A549 (cell line): ENCODE measurements at regions not wholly inside any gene's neighbourhood (a gene's known extent, or its start where the extent isn't known, plus 50 kb on each side); places are given as distances from the start of the nearest gene placed in this dataset.

Experiments used
- ATAC-seq, 2 experiments: fragments of 200-7000 bp in 1 of 2; fragments of >200 bp in 1 of 2; cut with Nextera tagmentation in 1 of 2; cut with Tn5 transposase in 1 of 2; 3 replicates each; pipeline versions ENCODE4 v1.8.0 to v1.9.1; 2018 to 2020; ENCODE audit warnings: mild to moderate bottlenecking in 1 of 2, moderate library complexity in 1 of 2
- CTCF ChIA-PET: fragments of 300-600 bp; sonication (Branson Sonifier 250); formaldehyde crosslinking; extraction: SDS; loops from one replicate; lab custom pipeline; 2021; ENCODE audit warnings: antibody characterized with exemption, inconsistent platforms; lab: Yijun Ruan, JAX
- POLR2A ChIA-PET: fragments of 350-600 bp; formaldehyde crosslinking; extraction: SDS; loops from one replicate; lab custom pipeline; 2021; ENCODE audit warnings: antibody characterized with exemption, inconsistent platforms; lab: Yijun Ruan, JAX
- DNase-seq, 2 experiments: peaks; one replicate each; pipeline versions ENCODE4 v3.0.0 to v3.0.0-alpha.2; 2011 to 2016; ENCODE audit warnings: low read depth in 1 of 2, low spot score in 1 of 2
- FAIRE-seq: peaks from 2 replicates; lab custom pipeline; 2011; peaks lifted over from hg19 to GRCh38; lab: Jason Lieb, UNC
- H3K27ac ChIP-seq, 2 experiments: fragments of >200 bp; sonication (Bioruptor Twin); formaldehyde crosslinking; 3 replicates each; pipeline ENCODE4 v1.5.1; 2016 to 2017
- H3K4me1 ChIP-seq: fragments of >200 bp; sonication (Bioruptor Twin); formaldehyde crosslinking; 3 replicates; pipeline ENCODE4 v1.6.1; 2016
- H3K4me2 ChIP-seq: fragments of >200 bp; sonication (Bioruptor Twin); formaldehyde crosslinking; 3 replicates; pipeline ENCODE4 v1.6.1; 2016
- H3K4me3 ChIP-seq: fragments of >200 bp; sonication (Bioruptor Twin); formaldehyde crosslinking; 3 replicates; pipeline ENCODE4 v1.5.1; 2016
- H3K9me3 ChIP-seq: fragments of >200 bp; sonication (Bioruptor Twin); formaldehyde crosslinking; 3 replicates; pipeline ENCODE4 v1.6.1; 2016
- BHLHE40 ChIP-seq: IDR thresholded peaks from 2 replicates; pipeline ENCODE4 v1.6.1; 2012; ENCODE audit warnings: low read depth, low read length, inconsistent platforms
- CEBPB ChIP-seq, 2 experiments: fragments of >200 bp in 1 of 2; sonication (Bioruptor Twin) in 1 of 2; formaldehyde crosslinking in 1 of 2; IDR thresholded peaks; 2 replicates each; pipeline ENCODE4 v1.6.1; 2012 to 2016
- CHD2 ChIP-seq: fragments of 150-350 bp; IDR thresholded peaks from 2 replicates; pipeline ENCODE4 v1.6.1; 2014; ENCODE audit warnings: low read length; ENCODE audit not compliant: partially characterized antibody
- CHD4 ChIP-seq: fragments of 200-600 bp; sonication (generic); IDR thresholded peaks from 2 replicates; pipeline ENCODE4 v1.6.1; 2016; ENCODE audit warnings: antibody characterized with exemption, mild to moderate bottlenecking, borderline replicate concordance
- EHF ChIP-seq: fragments of 250-450 bp; sonication (Bioruptor Pico); IDR thresholded peaks from 2 replicates; pipeline ENCODE4 v1.5.0; 2020; ENCODE audit warnings: mild to moderate bottlenecking
- ESRRA ChIP-seq: fragments of 150-350 bp; IDR thresholded peaks from 2 replicates; pipeline ENCODE4 v1.6.1; 2014; ENCODE audit warnings: mild to moderate bottlenecking, low read length, borderline replicate concordance
- GATA3 ChIP-seq: IDR thresholded peaks from 2 replicates; pipeline ENCODE4 v1.6.1; 2012; ENCODE audit warnings: borderline replicate concordance
- HDAC2 ChIP-seq: fragments of 200-600 bp; sonication (generic); IDR thresholded peaks from 2 replicates; pipeline ENCODE4 v1.6.1; 2016
- HMGXB4 ChIP-seq: fragments of 250-450 bp; sonication (Bioruptor Pico); IDR thresholded peaks from 2 replicates; pipeline ENCODE4 v1.5.0; 2021; ENCODE audit warnings: mild to moderate bottlenecking, moderate library complexity, borderline replicate concordance
- HOXA7 ChIP-seq: fragments of 250-450 bp; sonication (Bioruptor Pico); IDR thresholded peaks from 2 replicates; pipeline ENCODE4 v1.5.0; 2020; ENCODE audit warnings: mild to moderate bottlenecking, moderate library complexity
- HOXB5 ChIP-seq: fragments of 250-450 bp; sonication (Bioruptor Pico); IDR thresholded peaks from 2 replicates; pipeline ENCODE4 v1.5.0; 2020; ENCODE audit warnings: mild to moderate bottlenecking, moderate library complexity
- JUN ChIP-seq, 2 experiments: fragments of >200 bp; sonication (Bioruptor Twin); formaldehyde crosslinking; IDR thresholded peaks; 2 replicates in 1 of 2; 3 replicates in 1 of 2; pipeline ENCODE4 v1.6.1; 2016 to 2017
- KDM1A ChIP-seq: fragments of 200-600 bp; sonication (generic); IDR thresholded peaks from 2 replicates; pipeline ENCODE4 v1.6.1; 2016; ENCODE audit warnings: low read depth, mild to moderate bottlenecking
- MAFK ChIP-seq: fragments of 450-650 bp; IDR thresholded peaks from 2 replicates; pipeline ENCODE4 v1.6.1; 2014; ENCODE audit not compliant: partially characterized antibody
- MAZ ChIP-seq: fragments of 150-350 bp; IDR thresholded peaks from 2 replicates; pipeline ENCODE4 v1.6.1; 2014; ENCODE audit warnings: antibody characterized with exemption, low read depth, low read length, borderline replicate concordance
- MYC ChIP-seq: IDR thresholded peaks from 2 replicates; pipeline ENCODE4 v1.6.1; 2012; ENCODE audit warnings: mild to moderate bottlenecking, inconsistent platforms, low read length, improper control_type of control experiment, borderline replicate concordance
- NR3C1 ChIP-seq: fragments of >200 bp; sonication (Bioruptor Twin); formaldehyde crosslinking; IDR thresholded peaks from 3 replicates; pipeline ENCODE4 v1.6.1; 2017
- PHF8 ChIP-seq: fragments of 200-600 bp; sonication (generic); IDR thresholded peaks from 2 replicates; pipeline ENCODE4 v1.6.1; 2016; ENCODE audit warnings: low read depth, mild to moderate bottlenecking, antibody characterized with exemption, moderate library complexity, borderline replicate concordance
- POLR2A ChIP-seq: IDR thresholded peaks from 2 replicates; pipeline ENCODE4 v1.6.1; 2012; ENCODE audit warnings: mild to moderate bottlenecking, low read length
- RCOR1 ChIP-seq: fragments of 150-350 bp; IDR thresholded peaks from 2 replicates; pipeline ENCODE4 v1.6.1; 2014; ENCODE audit warnings: antibody characterized with exemption, low read length, low read depth
- RFX5 ChIP-seq: fragments of 450-650 bp; IDR thresholded peaks from 2 replicates; pipeline ENCODE4 v1.7.1; 2014; ENCODE audit warnings: antibody characterized with exemption, mild to moderate bottlenecking, moderate library complexity
- SREBF2 ChIP-seq: fragments of 450-650 bp; IDR thresholded peaks from 2 replicates; pipeline ENCODE4 v1.6.1; 2014; ENCODE audit warnings: mild to moderate bottlenecking, moderate library complexity
- TFCP2L1 ChIP-seq: fragments of 250-450 bp; sonication (Bioruptor Pico); IDR thresholded peaks from 2 replicates; pipeline ENCODE4 v1.5.0; 2021; ENCODE audit warnings: mild to moderate bottlenecking
- TP53 ChIP-seq: fragments of 250-450 bp; sonication (Bioruptor Pico); IDR thresholded peaks from 2 replicates; pipeline ENCODE4 v1.5.0; 2021; ENCODE audit warnings: mild to moderate bottlenecking, moderate library complexity
- ZC3H11A ChIP-seq: fragments of 450-650 bp; IDR thresholded peaks from 2 replicates; pipeline ENCODE4 v1.6.1; 2014; ENCODE audit warnings: antibody characterized with exemption, mild to moderate bottlenecking
- ZSCAN20 ChIP-seq: fragments of 250-450 bp; sonication (Bioruptor Pico); IDR thresholded peaks from 2 replicates; pipeline ENCODE4 v1.8.0; 2022; ENCODE audit warnings: mild to moderate bottlenecking, moderate library complexity
- WGBS: methylation state at CpG from one replicate; pipeline ENCODE4 v1.1.6; 2017; ENCODE audit errors: missing lambda C conversion rate; 5-methylcytosine and 5-hydroxymethylcytosine counted together

GRCh38 chr2:56021579-56021978 is 98.0 kb upstream of the EFEMP1 start:
- Histone ChIP-seq H3K4me1 (no peaks in the 10 kb centered on the region; the same call in 2 of the 3 replicates), H3K27ac (no peak overlapping the region), H3K9me3 (no peaks in the 10 kb centered on the region), H3K4me2 (no peak overlapping the region), H3K4me3 (no peak overlapping the region)
- DNase-seq (no peak), ATAC-seq (no peak), FAIRE-seq (no peak)
- POLR2A ChIA-PET: no interaction called here
- CTCF ChIA-PET: interaction anchor here (0.6 to 7.2 kb wide), 5 partner anchors 12 to 303 kb away, joined by 3 to 42 read pairs (median 4); no protein-coding TSS in a partner anchor
- WGBS: 92% methylated on average over 5 of the region's 5 CpGs
- TF ChIP-seq HMGXB4 (CRISPR knock-in tag) (no peak), HOXA7 (CRISPR knock-in tag) (no peak), HOXB5 (no peak), PHF8 (no peak), RCOR1 (no peak), SREBF2 (no peak)
- TF ChIP-seq, all 56 proteins: peak for 0

GRCh38 chr2:56025469-56026193 is 102.0 kb upstream of the EFEMP1 start:
- no peak overlapping the region for H3K4me3 ChIP-seq
- WGBS: 38% methylated on average over 1 of the region's 1 CpG
- H3K27ac ChIP-seq: no peak overlapping the region
- no peak overlapping the region for H3K4me2 ChIP-seq
- TF ChIP-seq TP53 (CRISPR knock-in tag) (no peak), MAFK (peak; percentile 6), MYC (no peak)
- CTCF ChIA-PET: no interaction called here
- DNase-seq (no peak), FAIRE-seq (no peak), ATAC-seq (no peak)
- no peaks in the 10 kb centered on the region for H3K9me3 ChIP-seq
- H3K4me1 ChIP-seq: no peaks in the 10 kb centered on the region; the same call in 2 of the 3 replicates
- POLR2A ChIA-PET: no interaction called here

GRCh38 chr2:56026828-56027227 is 103.2 kb upstream of the EFEMP1 start:
- no peak for ATAC-seq
- POLR2A ChIA-PET: no interaction called here
- FAIRE-seq: no peak

More at GRCh38 chr2:56026828-56027227, 103.2 kb upstream of the EFEMP1 start:
- Histone ChIP-seq H3K4me2 (no peak overlapping the region), H3K27ac (no peak overlapping the region), H3K4me1 (no peaks in the 10 kb centered on the region), H3K4me3 (no peak overlapping the region), H3K9me3 (no peaks in the 10 kb centered on the region)
- TF ChIP-seq RFX5 (no peak), ZC3H11A (no peak), CHD4 (no peak), BHLHE40 (no peak), HDAC2 (no peak), GATA3 (no peak), CHD2 (no peak), EHF (CRISPR knock-in tag) (no peak), TFCP2L1 (CRISPR knock-in tag) (no peak), ESRRA (no peak), MAZ (no peak), TP53 (CRISPR knock-in tag) (no peak), ZSCAN20 (no peak), CEBPB (IDR thresholded peaks at IDR 0.05) (no peak), POLR2A (no peak), RCOR1 (no peak), KDM1A (no peak), NR3C1 (no peak), HMGXB4 (CRISPR knock-in tag) (no peak), JUN (IDR thresholded peaks at IDR 0.05) (no peak)
- WGBS: 87% methylated on average over 2 of the region's 2 CpGs
- CTCF ChIA-PET: no interaction called here
- DNase-seq: no peak
